Breast epithelium (tissue), 3 donors: ENCODE measurements at regions not wholly inside any gene's neighbourhood (a gene's known extent, or its start where the extent isn't known, plus 50 kb on each side); places are given as distances from the start of the nearest gene placed in this dataset.

Experiments
- POLR2AphosphoS5 ChIP-seq, 3 donors: sonication (generic); formaldehyde crosslinking; IDR thresholded peaks; one replicate each; pipeline ENCODE4 v1.6.1; 2017; ENCODE audit warnings: antibody characterized with exemption in 3 of 3
- TF ChIP-seq, protein P1 (sequence below), 3 donors: fragments of 450-650 bp; IDR thresholded peaks; one replicate each; pipeline ENCODE4 v1.5.1; 2016 to 2017; ENCODE audit warnings: antibody characterized with exemption in 3 of 3, mild to moderate bottlenecking in 3 of 3, moderate library complexity in 3 of 3

DNA sequence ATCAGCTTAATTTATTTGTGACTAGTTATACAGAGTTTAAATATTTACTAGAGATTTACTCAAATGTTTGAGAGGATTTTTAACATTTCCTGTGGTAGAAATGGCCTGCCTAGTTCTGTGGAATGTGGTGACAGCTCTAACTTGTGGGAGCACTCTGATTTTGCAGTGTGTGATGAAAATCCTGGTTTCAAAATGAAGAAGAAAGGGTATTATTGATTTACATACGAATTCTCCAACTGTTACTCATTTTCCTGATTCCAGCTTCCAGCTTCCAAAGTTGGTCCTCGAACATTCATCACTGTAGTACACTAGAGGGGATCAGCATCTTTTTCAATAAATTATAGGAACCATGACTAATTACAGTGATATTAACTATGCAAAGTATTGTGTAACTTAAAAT, 462.7 kb upstream of the PKN2 start:
- TF ChIP-seq POLR2AphosphoS5 (IDR thresholded peaks at IDR 0.05) = no peak
- TF ChIP-seq, protein P1, sequence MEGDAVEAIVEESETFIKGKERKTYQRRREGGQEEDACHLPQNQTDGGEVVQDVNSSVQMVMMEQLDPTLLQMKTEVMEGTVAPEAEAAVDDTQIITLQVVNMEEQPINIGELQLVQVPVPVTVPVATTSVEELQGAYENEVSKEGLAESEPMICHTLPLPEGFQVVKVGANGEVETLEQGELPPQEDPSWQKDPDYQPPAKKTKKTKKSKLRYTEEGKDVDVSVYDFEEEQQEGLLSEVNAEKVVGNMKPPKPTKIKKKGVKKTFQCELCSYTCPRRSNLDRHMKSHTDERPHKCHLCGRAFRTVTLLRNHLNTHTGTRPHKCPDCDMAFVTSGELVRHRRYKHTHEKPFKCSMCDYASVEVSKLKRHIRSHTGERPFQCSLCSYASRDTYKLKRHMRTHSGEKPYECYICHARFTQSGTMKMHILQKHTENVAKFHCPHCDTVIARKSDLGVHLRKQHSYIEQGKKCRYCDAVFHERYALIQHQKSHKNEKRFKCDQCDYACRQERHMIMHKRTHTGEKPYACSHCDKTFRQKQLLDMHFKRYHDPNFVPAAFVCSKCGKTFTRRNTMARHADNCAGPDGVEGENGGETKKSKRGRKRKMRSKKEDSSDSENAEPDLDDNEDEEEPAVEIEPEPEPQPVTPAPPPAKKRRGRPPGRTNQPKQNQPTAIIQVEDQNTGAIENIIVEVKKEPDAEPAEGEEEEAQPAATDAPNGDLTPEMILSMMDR (IDR thresholded peaks at IDR 0.05) = no peak
